ENCODE measurements at regions not wholly inside any gene's neighbourhood (a gene's known extent, or its start where the extent isn't known, plus 50 kb on each side); places are given as distances from the start of the nearest gene placed in this dataset.
A peak's percentile ranks its signal among the peaks of the same experiment; 100 is the strongest.

- H3K27me3 ChIP-seq (ENCODE audit: low read depth, low read length), result no peaks in the 10 kb centered on the region
- H3K4me1 ChIP-seq (ENCODE audit: low read length), result no peaks in the 10 kb centered on the region
- no peak overlapping the region for H3K4me2 ChIP-seq (ENCODE audit: low read length)
- H3K79me2 ChIP-seq (ENCODE audit: low read length), result no peaks in the 10 kb centered on the region
- no peaks in the 10 kb centered on the region for H4K20me1 ChIP-seq (ENCODE audit: insufficient read depth, low read length)
- H3K27ac ChIP-seq (ENCODE audit: low read length), result no peak overlapping the region
- H3K9ac ChIP-seq (ENCODE audit: low read length), result no peak overlapping the region
- H3K36me3 ChIP-seq (replicated peaks; ENCODE audit: low read depth, low read length), result no peaks in the 10 kb centered on the region
- H3K9me3 ChIP-seq (ENCODE audit: insufficient read depth, low read length), result no peaks in the 10 kb centered on the region
- no peak overlapping the region for H2AFZ ChIP-seq (ENCODE audit: low read depth, low read length)
- TF ChIP-seq CTCF (IDR thresholded peaks at IDR 0.05; ENCODE audit: low read depth, low read length), result no peak
- no peak for TF ChIP-seq EZH2phosphoT487 (IDR thresholded peaks at IDR 0.05; ENCODE audit: low read depth)
- no peak overlapping the region for H3K4me3 ChIP-seq (ENCODE audit: low read length)
Observed at GRCh38 chr11:87425391-87425790, 387.7 kb downstream of the TMEM135 start.

- Histone ChIP-seq H3K4me2 (ENCODE audit: low read length) (no peak overlapping the region), H4K20me1 (ENCODE audit: insufficient read depth, low read length) (no peaks in the 10 kb centered on the region), H3K27ac (ENCODE audit: low read length) (no peak overlapping the region), H3K36me3 (replicated peaks; ENCODE audit: low read depth, low read length) (no peaks in the 10 kb centered on the region), H3K4me3 (ENCODE audit: low read length) (no peak overlapping the region), H3K9ac (ENCODE audit: low read length) (no peak overlapping the region), H3K9me3 (ENCODE audit: insufficient read depth, low read length) (no peaks in the 10 kb centered on the region), H3K27me3 (ENCODE audit: low read depth, low read length) (no peaks in the 10 kb centered on the region), H3K79me2 (ENCODE audit: low read length) (no peaks in the 10 kb centered on the region), H2AFZ (ENCODE audit: low read depth, low read length) (no peak overlapping the region), H3K4me1 (ENCODE audit: low read length) (no peaks in the 10 kb centered on the region)
- TF ChIP-seq CTCF (IDR thresholded peaks at IDR 0.05; ENCODE audit: low read depth, low read length) (no peak), EZH2phosphoT487 (IDR thresholded peaks at IDR 0.05; ENCODE audit: low read depth) (no peak)
Observed at GRCh38 chr11:87423161-87423560, 385.4 kb downstream of the TMEM135 start.

GRCh38 chr11:87422566-87422965, 384.8 kb downstream of the TMEM135 start:
- Histone ChIP-seq H3K4me2 (ENCODE audit: low read length) (no peak overlapping the region), H3K9ac (ENCODE audit: low read length) (no peak overlapping the region), H3K27ac (ENCODE audit: low read length) (no peak overlapping the region), H4K20me1 (ENCODE audit: insufficient read depth, low read length) (no peaks in the 10 kb centered on the region), H3K9me3 (ENCODE audit: insufficient read depth, low read length) (no peaks in the 10 kb centered on the region), H3K4me1 (ENCODE audit: low read length) (no peaks in the 10 kb centered on the region), H3K36me3 (replicated peaks; ENCODE audit: low read depth, low read length) (no peaks in the 10 kb centered on the region), H3K79me2 (ENCODE audit: low read length) (no peaks in the 10 kb centered on the region), H3K27me3 (ENCODE audit: low read depth, low read length) (no peaks in the 10 kb centered on the region), H2AFZ (ENCODE audit: low read depth, low read length) (no peak overlapping the region), H3K4me3 (ENCODE audit: low read length) (no peak overlapping the region)
- TF ChIP-seq CTCF (IDR thresholded peaks at IDR 0.05; ENCODE audit: low read depth, low read length) (no peak), EZH2phosphoT487 (IDR thresholded peaks at IDR 0.05; ENCODE audit: low read depth) (no peak)

GRCh38 chr11:87421422-87421821, 383.7 kb downstream of the TMEM135 start:
- Histone ChIP-seq H2AFZ (ENCODE audit: low read depth, low read length) (no peak overlapping the region), H3K9me3 (ENCODE audit: insufficient read depth, low read length) (no peaks in the 10 kb centered on the region), H3K79me2 (ENCODE audit: low read length) (no peaks in the 10 kb centered on the region), H3K27ac (ENCODE audit: low read length) (no peak overlapping the region), H3K36me3 (replicated peaks; ENCODE audit: low read depth, low read length) (no peaks in the 10 kb centered on the region), H3K4me2 (ENCODE audit: low read length) (no peak overlapping the region), H3K4me1 (ENCODE audit: low read length) (no peaks in the 10 kb centered on the region), H3K4me3 (ENCODE audit: low read length) (no peak overlapping the region), H3K27me3 (ENCODE audit: low read depth, low read length) (no peaks in the 10 kb centered on the region), H3K9ac (ENCODE audit: low read length) (no peak overlapping the region), H4K20me1 (ENCODE audit: insufficient read depth, low read length) (no peaks in the 10 kb centered on the region)
- TF ChIP-seq EZH2phosphoT487 (IDR thresholded peaks at IDR 0.05; ENCODE audit: low read depth) (no peak), CTCF (IDR thresholded peaks at IDR 0.05; ENCODE audit: low read depth, low read length) (peak; percentile 82)
